Fibroblast of peridontal ligament (primary cell): ENCODE measurements at regions not wholly inside any gene's neighbourhood (a gene's known extent, or its start where the extent isn't known, plus 50 kb on each side); places are given as distances from the start of the nearest gene placed in this dataset.

Experiments used
- DNase-seq: peaks from one replicate; pipeline ENCODE4 v3.0.0-alpha.2; 2010; ENCODE audit errors: extremely low read depth

DNA sequence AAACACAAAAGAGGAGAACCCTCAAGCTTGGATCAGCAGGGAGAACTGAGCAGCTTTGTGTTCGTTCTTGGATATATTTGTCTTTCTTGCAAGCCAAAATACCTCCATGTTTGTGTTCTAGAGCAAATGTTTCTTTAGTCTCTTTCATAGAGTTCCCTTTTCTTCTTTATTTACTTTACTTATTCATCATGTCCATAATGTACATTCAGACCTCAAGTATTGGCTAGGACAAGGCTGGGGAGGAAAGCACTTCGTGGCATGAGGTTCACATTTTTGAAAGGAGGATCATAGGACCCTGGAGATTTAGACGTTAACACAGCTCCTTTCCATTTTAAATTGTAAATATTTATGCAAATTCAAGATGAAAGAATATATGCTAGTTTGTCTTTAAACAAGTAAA, 590.2 kb upstream of the MEF2C start:
- DNase-seq = peak; percentile 71

- DNase-seq = peak; percentile 76
Measured at GRCh38 chr5:89471541-89471940, 588.6 kb upstream of the MEF2C start.

DNA sequence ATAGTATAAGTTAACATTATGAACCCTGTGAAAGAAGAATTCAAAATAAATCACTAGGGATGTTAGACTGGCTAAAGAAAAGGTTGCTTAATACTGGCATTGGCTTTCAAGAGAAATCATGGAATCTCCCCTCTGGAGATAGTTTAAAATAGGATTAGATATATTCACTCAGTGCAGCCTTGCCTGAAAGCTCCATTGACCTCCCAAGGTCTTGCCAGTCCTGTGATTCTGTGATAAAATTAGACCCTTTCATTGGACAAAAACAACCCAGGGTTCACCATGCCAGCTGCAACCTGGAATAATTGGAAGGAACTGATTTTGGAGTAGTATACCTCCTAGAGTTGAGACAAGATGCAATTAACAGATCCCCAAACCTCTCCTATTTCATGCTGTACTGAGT, 588.1 kb upstream of the MEF2C start:
- peak; percentile 38 for DNase-seq

GRCh38 chr5:89470658-89471057, 587.7 kb upstream of the MEF2C start:
- no peak for DNase-seq

DNA sequence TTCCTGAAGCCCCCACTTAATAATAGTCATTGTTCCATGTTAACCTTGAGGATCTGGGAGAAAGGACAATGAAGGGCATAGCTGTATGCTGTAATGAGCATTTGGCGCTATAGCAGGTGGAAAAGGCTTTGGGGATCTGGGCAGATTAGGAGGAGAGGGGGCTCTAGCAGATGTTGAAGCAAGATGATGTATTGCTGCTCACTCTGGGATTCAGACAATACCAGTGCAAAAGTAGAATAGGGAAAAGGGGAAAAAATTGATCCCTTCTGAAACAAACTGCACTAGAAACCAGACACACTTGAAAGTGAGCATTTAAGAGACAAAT, 575.3 kb upstream of the MEF2C start:
- DNase-seq = no peak

DNA sequence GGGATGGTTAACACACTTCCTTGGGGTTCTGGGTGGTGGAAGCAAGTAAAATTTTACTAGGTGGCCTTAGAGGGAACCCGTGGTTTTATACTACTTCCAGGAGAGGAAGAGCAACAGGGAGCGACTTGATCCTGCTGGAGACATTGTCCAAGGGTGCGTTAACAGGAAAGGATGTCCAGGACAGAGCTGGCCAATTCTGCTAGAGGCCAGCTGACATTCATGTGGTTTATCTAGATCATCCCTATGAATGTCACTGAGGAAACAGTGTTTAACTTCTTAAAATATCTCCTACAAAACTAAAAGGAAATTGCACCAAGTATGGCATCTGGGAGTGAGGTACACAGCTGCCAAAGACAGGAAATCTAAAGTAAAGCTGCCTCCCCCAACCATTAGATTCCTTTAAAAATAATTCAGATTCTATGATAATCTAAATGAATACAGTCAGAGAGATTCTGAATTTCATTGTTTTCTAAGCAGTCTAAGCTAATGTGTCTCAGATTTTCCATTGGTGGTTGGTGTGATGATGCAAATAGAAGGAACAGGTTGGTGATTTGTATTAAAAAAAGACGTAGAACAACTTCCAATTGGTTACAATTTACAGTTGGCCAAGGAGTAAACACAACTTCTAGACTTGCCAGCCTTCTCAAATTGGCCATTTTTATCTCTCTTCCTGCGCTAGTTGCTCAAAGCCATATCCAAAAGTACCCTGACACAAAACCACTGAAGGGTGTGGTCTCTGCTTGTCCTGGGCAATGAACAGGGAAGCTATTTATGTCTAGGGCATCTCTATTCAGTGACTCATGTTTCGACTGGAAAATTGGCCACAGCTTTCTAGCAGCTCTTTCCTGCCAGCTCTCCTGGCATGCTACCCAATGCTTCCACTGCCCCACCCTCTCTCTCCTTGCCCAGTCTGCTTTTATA, 574.7 kb upstream of the MEF2C start:
- peak; percentile 87 for DNase-seq

DNA sequence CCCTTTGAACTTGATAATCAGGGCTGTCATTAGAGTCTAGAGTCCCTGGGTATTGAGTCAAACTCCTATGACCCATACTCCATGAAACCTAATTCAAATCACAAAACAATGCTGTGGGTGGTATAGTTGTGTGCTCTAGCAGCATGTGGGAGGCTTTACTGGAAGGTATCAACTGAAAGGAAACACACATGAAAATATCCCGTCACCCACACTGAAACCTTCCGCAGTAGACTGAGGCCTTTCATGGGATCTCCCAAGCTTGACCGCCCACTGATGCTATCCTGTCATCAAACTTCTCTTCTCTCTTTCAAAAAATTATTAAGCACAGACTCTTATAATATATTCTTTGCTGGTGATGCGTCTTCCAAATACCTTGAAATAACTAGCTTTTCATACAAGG, 569.1 kb upstream of the MEF2C start:
- DNase-seq = no peak

DNA sequence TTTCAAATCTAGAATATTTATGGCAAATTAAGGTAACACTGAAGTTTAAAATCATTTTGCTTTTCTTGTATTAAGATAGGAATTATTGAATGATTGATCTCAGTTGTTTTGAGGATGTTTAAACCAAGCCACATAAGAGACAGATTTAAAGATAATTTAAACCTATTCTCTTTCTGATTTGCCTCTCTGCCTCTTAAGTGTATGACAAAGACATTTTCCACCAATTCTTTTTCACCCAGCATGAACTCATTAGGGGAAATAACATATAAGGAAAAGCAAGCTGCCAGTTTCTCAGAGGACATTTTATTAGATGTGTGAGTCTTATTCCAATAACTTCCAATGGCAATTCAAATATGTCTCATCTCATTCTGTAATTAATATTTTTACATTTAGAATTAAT, 568.3 kb upstream of the MEF2C start:
- DNase-seq = no peak

DNA sequence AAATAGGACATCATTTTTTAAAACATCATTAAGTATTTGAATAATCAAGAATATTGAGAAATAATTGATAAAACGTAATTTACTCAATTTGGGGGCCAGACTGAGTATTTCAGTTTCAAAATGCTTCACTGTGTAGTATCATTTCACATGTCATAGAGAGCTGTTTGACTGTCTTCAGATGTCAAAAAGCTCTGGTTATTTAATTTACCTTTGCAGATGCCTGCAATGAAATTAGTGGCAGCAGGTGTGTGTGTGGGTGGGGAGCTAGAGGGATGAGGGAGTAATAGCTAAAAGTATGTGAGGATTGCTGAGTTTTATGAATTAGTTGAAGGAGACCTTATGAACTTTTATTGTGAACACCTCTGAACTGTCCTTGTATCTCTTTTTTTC, 567.2 kb upstream of the MEF2C start:
- no peak for DNase-seq

GRCh38 chr5:89449392-89450148, 566.6 kb upstream of the MEF2C start:
- DNase-seq = no peak

DNA sequence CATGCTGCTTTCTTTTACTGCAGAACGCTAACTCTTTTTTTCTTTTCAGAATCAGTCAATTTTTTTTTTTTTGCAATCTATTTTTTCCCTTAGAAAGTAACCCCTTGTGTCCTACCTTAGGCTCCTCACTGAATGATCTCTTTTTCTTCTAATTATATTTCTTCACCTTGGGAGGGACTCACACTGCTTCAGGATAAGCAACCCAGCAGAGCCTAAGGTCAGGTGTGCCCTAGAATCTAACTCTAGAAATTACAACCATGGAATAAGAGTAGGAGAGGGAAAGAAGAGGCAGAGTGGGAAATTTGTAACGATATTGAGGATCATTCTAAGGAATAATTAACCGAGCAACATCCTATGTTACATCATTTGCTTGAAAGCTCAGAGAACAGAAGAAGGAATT, 564.0 kb upstream of the MEF2C start:
- no peak for DNase-seq

GRCh38 chr5:89445106-89445745, 562.2 kb upstream of the MEF2C start:
- no peak for DNase-seq

- DNase-seq = no peak
Measured at GRCh38 chr5:89444088-89444487, 561.1 kb upstream of the MEF2C start.

- no peak for DNase-seq
Measured at GRCh38 chr5:89443508-89443907, 560.5 kb upstream of the MEF2C start.

DNA sequence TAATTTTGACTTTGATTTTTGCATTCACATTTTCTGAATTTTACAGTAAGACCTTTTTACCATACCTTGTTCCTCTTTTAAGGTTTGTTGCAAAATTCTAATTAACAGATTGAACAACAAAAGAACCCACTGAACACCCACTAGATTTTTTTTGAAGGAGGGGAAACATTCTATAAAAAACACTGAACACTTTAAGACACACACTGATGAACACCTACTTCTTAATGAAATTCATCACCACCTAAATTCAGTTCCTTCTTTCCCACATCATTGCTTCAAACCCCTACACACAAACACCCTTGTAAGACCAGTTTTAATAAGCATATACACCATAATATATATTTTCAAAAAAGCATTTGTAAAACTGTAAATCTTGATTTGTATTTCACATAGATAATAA, 559.0 kb upstream of the MEF2C start:
- DNase-seq = no peak

GRCh38 chr5:89440670-89441069, 557.7 kb upstream of the MEF2C start:
- DNase-seq = no peak

DNA sequence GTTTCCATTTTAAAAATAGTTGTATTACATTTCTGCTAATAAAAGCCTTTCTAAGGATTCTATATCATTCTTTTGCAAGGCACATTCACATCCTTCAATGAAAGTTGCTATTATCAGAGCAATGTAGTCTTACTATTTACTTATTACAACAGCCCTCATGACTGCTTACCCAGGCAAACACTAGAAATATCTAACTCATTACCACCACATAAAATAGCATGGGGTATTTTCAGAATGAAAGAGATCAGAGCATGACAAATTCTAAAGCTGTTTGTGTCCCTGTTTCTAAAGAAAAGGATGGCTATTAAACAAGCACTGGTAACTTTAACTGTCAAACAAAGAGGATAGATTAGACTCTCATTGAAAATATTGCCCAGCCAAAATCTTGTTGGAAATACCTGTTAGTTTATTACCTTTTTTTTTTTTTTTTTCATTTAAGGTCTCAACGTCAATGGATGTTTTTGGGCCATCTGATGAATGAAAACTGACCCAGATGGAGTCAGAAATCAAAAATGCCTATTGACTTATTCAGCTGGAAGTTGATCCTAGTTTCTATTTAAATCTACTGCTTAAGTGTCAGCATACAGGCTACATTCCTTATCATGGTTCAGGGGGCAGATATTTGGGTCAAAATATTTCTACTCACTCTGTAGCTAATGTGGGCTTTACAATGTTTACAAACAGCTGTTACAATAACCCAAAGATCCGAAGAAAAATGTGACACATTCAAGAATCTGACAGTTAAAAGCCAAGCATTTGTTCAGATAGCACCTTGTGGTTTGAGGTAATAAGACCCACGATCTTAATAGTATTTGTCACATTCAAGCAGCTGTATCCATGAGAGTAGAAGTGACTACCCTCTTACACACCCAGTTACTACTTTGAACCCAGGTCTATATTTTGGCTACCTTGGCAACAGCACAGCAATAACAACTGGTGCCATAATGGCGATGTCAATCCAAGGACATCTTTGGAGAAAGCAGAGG, 554.8 kb upstream of the MEF2C start:
- DNase-seq = peak; percentile 38

GRCh38 chr5:89436464-89436863, 553.5 kb upstream of the MEF2C start:
- peak; percentile 14 for DNase-seq

DNA sequence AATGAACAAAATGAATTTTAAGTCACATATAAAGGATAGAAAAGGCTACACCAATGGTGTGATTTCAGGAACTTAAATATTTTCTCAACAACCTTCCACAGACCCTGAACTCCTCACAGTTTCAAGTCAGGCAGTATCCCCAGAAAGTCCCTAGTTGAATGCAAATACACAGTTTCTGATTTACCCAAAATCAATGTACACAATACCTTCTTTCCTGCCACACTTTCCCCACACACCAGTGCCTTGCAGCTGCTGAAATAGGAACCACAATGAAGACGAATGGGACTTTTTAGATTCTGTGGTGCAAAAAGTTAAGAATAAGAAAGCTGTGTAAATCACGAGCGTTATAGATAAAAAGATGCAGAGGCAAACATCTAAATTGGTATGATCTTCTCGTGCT, 552.4 kb upstream of the MEF2C start:
- DNase-seq = no peak

- DNase-seq = no peak
Measured at GRCh38 chr5:89428624-89429023, 545.6 kb upstream of the MEF2C start.

GRCh38 chr5:89425062-89425461, 542.1 kb upstream of the MEF2C start:
- no peak for DNase-seq

GRCh38 chr5:89421035-89421434, 538.1 kb upstream of the MEF2C start:
- DNase-seq = no peak
